Gastrocnemius medialis (tissue), 4 donors: ENCODE measurements at regions not wholly inside any gene's neighbourhood (a gene's known extent, or its start where the extent isn't known, plus 50 kb on each side); places are given as distances from the start of the nearest gene placed in this dataset.

Experiments
- ATAC-seq, 2 donors: fragments of 150-250 bp; one replicate each; pipeline ENCODE4 v1.9.1; 2016
- DNase-seq, 2 donors: peaks; one replicate each; pipeline ENCODE4 v3.0.0-alpha.2; 2019
- H3K27ac ChIP-seq, 4 donors: fragments of 200-600 bp; sonication (generic); 1 replicate in 1 of 4; 2 replicates in 3 of 4; pipeline ENCODE4 v1.5.1; 2016 to 2018; ENCODE audit warnings: mild to moderate bottlenecking in 2 of 4, moderate library complexity in 1 of 4
- H3K27me3 ChIP-seq, 3 donors: fragments of 200-600 bp; sonication (generic) in 2 of 3; 1 replicate in 1 of 3; 2 replicates in 2 of 3; pipeline versions ENCODE4 v1.5.1 to v1.6.0; 2016 to 2019; ENCODE audit warnings: mild to moderate bottlenecking in 1 of 3, moderate library complexity in 1 of 3
- H3K36me3 ChIP-seq, 2 donors: fragments of 200-600 bp; sonication (generic) in 1 of 2; one replicate each; pipeline ENCODE4 v1.5.1; 2017 to 2018
- H3K4me1 ChIP-seq, 2 donors: fragments of 200-600 bp; sonication (generic) in 1 of 2; one replicate each; pipeline ENCODE4 v1.5.1; 2016 to 2017; ENCODE audit warnings: mild to moderate bottlenecking in 2 of 2
- H3K4me3 ChIP-seq, 4 donors: fragments of 200-600 bp; sonication (generic) in 3 of 4; 1 replicate in 1 of 4; 2 replicates in 3 of 4; pipeline ENCODE4 v1.5.1; 2016 to 2019; ENCODE audit warnings: mild to moderate bottlenecking in 2 of 4
- H3K9me3 ChIP-seq, 3 donors: fragments of 200-600 bp; sonication (generic) in 2 of 3; 1 replicate in 1 of 3; 2 replicates in 2 of 3; pipeline ENCODE4 v1.5.1; 2016 to 2019
- CTCF ChIP-seq, 5 experiments: fragments of 450-650 bp in 3 of 5; fragments of 200-600 bp in 2 of 5; sonication (generic) in 2 of 5; IDR thresholded peaks in 4 of 5; conservative IDR thresholded peaks in 1 of 5; 1 replicate in 4 of 5; 2 replicates in 1 of 5; pipeline ENCODE4 v1.5.1; 2016 to 2019; ENCODE audit warnings: antibody characterized with exemption in 5 of 5, mild to moderate bottlenecking in 3 of 5, moderate library complexity in 3 of 5
- POLR2A ChIP-seq, 2 donors: fragments of 450-650 bp; IDR thresholded peaks; one replicate each; pipeline ENCODE4 v1.6.1; 2017; ENCODE audit warnings: antibody characterized with exemption in 2 of 2, mild to moderate bottlenecking in 2 of 2, moderate library complexity in 2 of 2
- in situ Hi-C, 4 donors: fragments of 200-750 bp; cut with MboI; loops; one replicate each; pipeline versions ENCODE4 v1.15.0 to v1.8.0; 2017; ENCODE audit warnings: low sequenced_read_pairs in 4 of 4
- intact Hi-C: fragments of 100-400 bp; cut with DNase I; formaldehyde crosslinking; loops from one replicate; pipeline ENCODE4 v1.15.1; 2023; ENCODE audit warnings: low total_unique reads

- intact Hi-C loops = no loop called here
Measured at GRCh38 chr4:187364401-187364800, 631.2 kb upstream of the ZFP42 start.

GRCh38 chr4:187364851-187365250 is 630.7 kb upstream of the ZFP42 start:
- H3K27ac ChIP-seq = no peak overlapping the region
- H3K9me3 ChIP-seq = no peaks in the 10 kb centered on the region
- in situ Hi-C loops = no loop called here
- no peaks in the 10 kb centered on the region for H3K4me1 ChIP-seq
- DNase-seq = no peak
- no peak for ATAC-seq
- TF ChIP-seq POLR2A (IDR thresholded peaks at IDR 0.05) (no peak), CTCF (IDR thresholded peaks at IDR 0.05 in 4 of 5, conservative IDR thresholded peaks at IDR 0.05 in 1 of 5) (no peak)
- no peaks in the 10 kb centered on the region for H3K36me3 ChIP-seq
- no peak overlapping the region for H3K4me3 ChIP-seq
- no peaks in the 10 kb centered on the region for H3K27me3 ChIP-seq
- intact Hi-C loops = no loop called here

More at GRCh38 chr4:187364401-187364800, 631.2 kb upstream of the ZFP42 start:
- H3K4me1 ChIP-seq = no peaks in the 10 kb centered on the region
- H3K36me3 ChIP-seq = no peaks in the 10 kb centered on the region
- H3K27me3 ChIP-seq = no peaks in the 10 kb centered on the region
- no peak overlapping the region for H3K27ac ChIP-seq
- no peaks in the 10 kb centered on the region for H3K9me3 ChIP-seq
- TF ChIP-seq CTCF (IDR thresholded peaks at IDR 0.05 in 4 of 5, conservative IDR thresholded peaks at IDR 0.05 in 1 of 5) (no peak), POLR2A (IDR thresholded peaks at IDR 0.05) (no peak)
- ATAC-seq = no peak
- no peak overlapping the region for H3K4me3 ChIP-seq
- in situ Hi-C loops = no loop called here
- DNase-seq = no peak

- no peaks in the 10 kb centered on the region for H3K36me3 ChIP-seq
- no peaks in the 10 kb centered on the region for H3K4me1 ChIP-seq
- intact Hi-C loops = no loop called here
- H3K4me3 ChIP-seq = no peak overlapping the region
- H3K9me3 ChIP-seq = no peaks in the 10 kb centered on the region
- no peak for ATAC-seq
- H3K27me3 ChIP-seq = no peaks in the 10 kb centered on the region
- no peak overlapping the region for H3K27ac ChIP-seq
- in situ Hi-C loops = no loop called here
- no peak for DNase-seq
- TF ChIP-seq CTCF (IDR thresholded peaks at IDR 0.05 in 4 of 5, conservative IDR thresholded peaks at IDR 0.05 in 1 of 5) (no peak), POLR2A (IDR thresholded peaks at IDR 0.05) (no peak)
Measured at GRCh38 chr4:187366530-187366929, 629.0 kb upstream of the ZFP42 start.

GRCh38 chr4:187370918-187371317 is 624.7 kb upstream of the ZFP42 start:
- no peak overlapping the region for H3K4me3 ChIP-seq
- no peaks in the 10 kb centered on the region for H3K36me3 ChIP-seq
- H3K27ac ChIP-seq = no peak overlapping the region
- TF ChIP-seq CTCF (IDR thresholded peaks at IDR 0.05 in 4 of 5, conservative IDR thresholded peaks at IDR 0.05 in 1 of 5) = no peak
- no peak for TF ChIP-seq POLR2A (IDR thresholded peaks at IDR 0.05)
- no peaks in the 10 kb centered on the region for H3K9me3 ChIP-seq
- no peaks in the 10 kb centered on the region for H3K27me3 ChIP-seq
- intact Hi-C loops = no loop called here
- no peaks in the 10 kb centered on the region for H3K4me1 ChIP-seq
- DNase-seq = no peak
- ATAC-seq = no peak
- in situ Hi-C loops = no loop called here

- in situ Hi-C loops = no loop called here
- no peaks in the 10 kb centered on the region for H3K36me3 ChIP-seq
Measured at GRCh38 chr4:187378441-187378840, 617.1 kb upstream of the ZFP42 start.

More at GRCh38 chr4:187378441-187378840, 617.1 kb upstream of the ZFP42 start:
- Histone ChIP-seq H3K4me1 (no peaks in the 10 kb centered on the region), H3K27me3 (no peaks in the 10 kb centered on the region), H3K4me3 (no peak overlapping the region), H3K27ac (no peak overlapping the region), H3K9me3 (no peaks in the 10 kb centered on the region)
- no peak for TF ChIP-seq POLR2A (IDR thresholded peaks at IDR 0.05)
- DNase-seq (no peak), ATAC-seq (no peak)
- intact Hi-C loops = no loop called here
